HEK293 (cell line): ENCODE measurements at regions not wholly inside any gene's neighbourhood (a gene's known extent, or its start where the extent isn't known, plus 50 kb on each side); places are given as distances from the start of the nearest gene placed in this dataset.

Source experiments
- ZBTB48 ChIP-seq: fragments of 450-650 bp; formaldehyde crosslinking; IDR thresholded peaks from 2 replicates; pipeline ENCODE4 v1.5.1; 2016; ENCODE audit warnings: missing biosample characterization, missing genetic modification characterization
- ZNF121 ChIP-seq: fragments of 450-650 bp; formaldehyde crosslinking; IDR thresholded peaks from 2 replicates; pipeline ENCODE4 v1.5.1; 2016; ENCODE audit warnings: missing biosample characterization, missing genetic modification characterization
- ZNF654 ChIP-seq: fragments of 450-650 bp; formaldehyde crosslinking; IDR thresholded peaks from 2 replicates; pipeline ENCODE4 v1.5.1; 2016; ENCODE audit warnings: low read depth, missing biosample characterization, missing genetic modification characterization
- TF ChIP-seq, protein P1 (sequence below): fragments of 450-650 bp; formaldehyde crosslinking; IDR thresholded peaks from 2 replicates; pipeline ENCODE4 v1.5.1; 2016; ENCODE audit warnings: missing biosample characterization, missing genetic modification characterization
- TF ChIP-seq, protein P2 (sequence below): sonication (generic); formaldehyde crosslinking; IDR thresholded peaks from 2 replicates; pipeline ENCODE4 v1.8.1; 2022; ENCODE audit warnings: mild to moderate bottlenecking, moderate library complexity, missing genetic modification reagents

DNA sequence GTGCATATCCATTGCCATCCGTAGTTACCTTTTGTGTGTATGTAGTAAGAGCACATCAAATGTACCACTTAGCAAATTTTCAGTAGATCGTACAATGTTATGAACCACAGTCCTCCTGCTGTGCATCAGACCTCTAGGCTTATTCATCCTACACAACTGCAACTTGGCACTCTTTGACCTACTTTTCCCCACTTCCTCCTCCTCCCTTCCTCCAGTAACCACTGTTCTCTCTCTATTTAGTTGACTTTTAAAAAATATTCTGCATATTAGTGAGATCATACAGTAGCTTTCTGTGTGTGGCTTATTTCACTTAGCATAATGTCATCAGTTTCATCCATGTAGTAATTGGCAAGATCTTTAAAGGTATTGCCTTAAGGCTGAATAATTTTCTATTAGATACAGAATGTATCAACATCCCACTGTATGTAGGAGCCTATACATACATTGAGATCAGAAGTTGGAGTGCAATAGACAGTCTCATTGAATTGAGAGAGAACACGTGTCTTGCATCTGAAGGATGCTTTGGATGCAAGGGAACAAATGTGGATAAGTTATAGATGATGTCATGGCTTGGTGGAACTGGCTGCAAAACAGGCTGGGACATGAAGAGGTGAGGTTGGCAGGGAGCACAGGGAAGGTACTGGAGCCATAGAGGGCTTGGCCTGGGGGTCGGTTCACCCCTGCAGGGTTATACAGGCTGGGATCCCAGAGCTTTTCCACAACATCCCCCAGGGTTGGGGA, 83.0 kb upstream of the FAM180A start:
- TF ChIP-seq, protein P1, sequence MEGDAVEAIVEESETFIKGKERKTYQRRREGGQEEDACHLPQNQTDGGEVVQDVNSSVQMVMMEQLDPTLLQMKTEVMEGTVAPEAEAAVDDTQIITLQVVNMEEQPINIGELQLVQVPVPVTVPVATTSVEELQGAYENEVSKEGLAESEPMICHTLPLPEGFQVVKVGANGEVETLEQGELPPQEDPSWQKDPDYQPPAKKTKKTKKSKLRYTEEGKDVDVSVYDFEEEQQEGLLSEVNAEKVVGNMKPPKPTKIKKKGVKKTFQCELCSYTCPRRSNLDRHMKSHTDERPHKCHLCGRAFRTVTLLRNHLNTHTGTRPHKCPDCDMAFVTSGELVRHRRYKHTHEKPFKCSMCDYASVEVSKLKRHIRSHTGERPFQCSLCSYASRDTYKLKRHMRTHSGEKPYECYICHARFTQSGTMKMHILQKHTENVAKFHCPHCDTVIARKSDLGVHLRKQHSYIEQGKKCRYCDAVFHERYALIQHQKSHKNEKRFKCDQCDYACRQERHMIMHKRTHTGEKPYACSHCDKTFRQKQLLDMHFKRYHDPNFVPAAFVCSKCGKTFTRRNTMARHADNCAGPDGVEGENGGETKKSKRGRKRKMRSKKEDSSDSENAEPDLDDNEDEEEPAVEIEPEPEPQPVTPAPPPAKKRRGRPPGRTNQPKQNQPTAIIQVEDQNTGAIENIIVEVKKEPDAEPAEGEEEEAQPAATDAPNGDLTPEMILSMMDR (tag by site-specific recombination): no peak
- no peak for TF ChIP-seq ZBTB48
- no peak for TF ChIP-seq ZNF654 (tag by site-specific recombination)
- no peak for TF ChIP-seq ZNF121
- TF ChIP-seq, protein P2, sequence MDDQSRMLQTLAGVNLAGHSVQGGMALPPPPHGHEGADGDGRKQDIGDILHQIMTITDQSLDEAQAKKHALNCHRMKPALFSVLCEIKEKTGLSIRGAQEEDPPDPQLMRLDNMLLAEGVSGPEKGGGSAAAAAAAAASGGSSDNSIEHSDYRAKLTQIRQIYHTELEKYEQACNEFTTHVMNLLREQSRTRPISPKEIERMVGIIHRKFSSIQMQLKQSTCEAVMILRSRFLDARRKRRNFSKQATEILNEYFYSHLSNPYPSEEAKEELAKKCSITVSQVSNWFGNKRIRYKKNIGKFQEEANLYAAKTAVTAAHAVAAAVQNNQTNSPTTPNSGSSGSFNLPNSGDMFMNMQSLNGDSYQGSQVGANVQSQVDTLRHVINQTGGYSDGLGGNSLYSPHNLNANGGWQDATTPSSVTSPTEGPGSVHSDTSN (CRISPR knock-in tag): no peak
